A673 (cell line): ENCODE measurements at regions not wholly inside any gene's neighbourhood (a gene's known extent, or its start where the extent isn't known, plus 50 kb on each side); places are given as distances from the start of the nearest gene placed in this dataset.

Experiments used
- BruUV-seq: library from RNA; stranded (reverse); fragments of 400-500 nt; replicated peaks from 2 replicates; lab custom pipeline; 2021; lab: Mats Ljungman, UMichigan
- CTCF ChIA-PET: fragments of 300-600 bp; sonication (Branson Sonifier 250); formaldehyde crosslinking; loops from one replicate; lab custom pipeline; 2022; ENCODE audit warnings: antibody characterized with exemption; lab: Charles Lee
- POLR2A ChIA-PET: fragments of 300-600 bp; sonication (Branson Sonifier 250); formaldehyde crosslinking; loops from one replicate; lab custom pipeline; 2022; ENCODE audit warnings: antibody characterized with exemption; ENCODE audit not compliant: low non-redundant PET; lab: Charles Lee
- DNase-seq: peaks from one replicate; pipeline ENCODE4 v3.0.0-alpha.2; 2015; ENCODE audit warnings: low spot score
- H3K27ac ChIP-seq: fragments of 200-600 bp; sonication (generic); 2 replicates; pipeline ENCODE4 v1.5.1; 2016; ENCODE audit warnings: mixed run types, low read depth, mild to moderate bottlenecking, mixed read lengths, antibody characterized with exemption, low read length; ENCODE audit not compliant: poor library complexity, severe bottlenecking
- H3K27me3 ChIP-seq: fragments of 200-600 bp; sonication (generic); replicated peaks from 2 replicates; pipeline ENCODE4 v1.6.1; 2017; ENCODE audit warnings: mixed run types, low read depth, mild to moderate bottlenecking, mixed read lengths, antibody characterized with exemption, low read length; ENCODE audit not compliant: insufficient read depth, poor library complexity
- H3K36me3 ChIP-seq: fragments of 200-600 bp; sonication (generic); 2 replicates; pipeline ENCODE4 v1.6.1; 2016; ENCODE audit warnings: mixed run types, mild to moderate bottlenecking, mixed read lengths, antibody characterized with exemption, low read length; ENCODE audit not compliant: insufficient read depth, poor library complexity, severe bottlenecking
- H3K4me1 ChIP-seq: fragments of 200-600 bp; sonication (generic); 2 replicates; pipeline ENCODE4 v1.6.1; 2017; ENCODE audit warnings: mixed run types, mild to moderate bottlenecking, mixed read lengths, antibody characterized with exemption, low read length; ENCODE audit not compliant: insufficient read depth, poor library complexity, severe bottlenecking
- H3K4me3 ChIP-seq: fragments of 200-600 bp; sonication (generic); 2 replicates; pipeline ENCODE4 v1.5.1; 2016; ENCODE audit warnings: low read depth, mixed run types, mild to moderate bottlenecking, mixed read lengths, low read length; ENCODE audit not compliant: poor library complexity, severe bottlenecking
- H3K9me3 ChIP-seq: fragments of 200-600 bp; sonication (generic); 2 replicates; pipeline ENCODE4 v1.6.1; 2016; ENCODE audit warnings: mixed run types, low read depth, mild to moderate bottlenecking, mixed read lengths, antibody characterized with exemption, low read length; ENCODE audit not compliant: poor library complexity, severe bottlenecking
- CTCF ChIP-seq: fragments of 300-800, 200-600 bp; sonication (generic); conservative IDR thresholded peaks from 2 replicates; pipeline ENCODE4 v1.5.1; 2017; ENCODE audit warnings: low read depth, mild to moderate bottlenecking, antibody characterized with exemption, low read length, moderate library complexity, mixed read lengths
- EZH2 ChIP-seq: fragments of 200-600 bp; sonication (generic); IDR thresholded peaks from 2 replicates; pipeline ENCODE4 v1.6.1; 2017; ENCODE audit warnings: borderline replicate concordance, low read depth, mild to moderate bottlenecking, mixed read lengths, antibody characterized with exemption, low read length; ENCODE audit not compliant: poor library complexity, severe bottlenecking
- intact Hi-C: fragments of 100-400 bp; cut with micrococcal nuclease; formaldehyde crosslinking; loops from one replicate; pipeline ENCODE4 v1.10.0; 2022; ENCODE audit not compliant: unreplicated experiment

GRCh38 chr11:112631333-112631732 lies 329.9 kb upstream of the NCAM1 start:
- TF ChIP-seq EZH2 (no peak), CTCF (no peak)
- H3K4me3 ChIP-seq = no peak overlapping the region
- no peak overlapping the region for H3K27ac ChIP-seq
- no TSS peak for BruUV-seq
- no peaks in the 10 kb centered on the region for H3K9me3 ChIP-seq
- ChIA-PET CTCF (no interaction called here), POLR2A (no interaction called here)
- no peak for DNase-seq
- no peaks in the 10 kb centered on the region for H3K27me3 ChIP-seq
- intact Hi-C loops = no loop called here
- H3K36me3 ChIP-seq = no peaks in the 10 kb centered on the region
- H3K4me1 ChIP-seq = peaks cover 43% of the 10 kb centered on the region

GRCh38 chr11:112632866-112633505 lies 328.2 kb upstream of the NCAM1 start:
- H3K9me3 ChIP-seq = no peaks in the 10 kb centered on the region
- no peak for DNase-seq
- no peak for TF ChIP-seq CTCF
- TF ChIP-seq EZH2 = no peak
- H3K36me3 ChIP-seq = no peaks in the 10 kb centered on the region
- POLR2A ChIA-PET = no interaction called here
- intact Hi-C loops = no loop called here
- no TSS peak for BruUV-seq
- no peaks in the 10 kb centered on the region for H3K27me3 ChIP-seq
- peaks cover 43% of the 10 kb centered on the region for H3K4me1 ChIP-seq
- CTCF ChIA-PET = no interaction called here
- no peak overlapping the region for H3K27ac ChIP-seq
- no peak overlapping the region for H3K4me3 ChIP-seq

GRCh38 chr11:112634551-112634950 lies 326.7 kb upstream of the NCAM1 start:
- no TSS peak for BruUV-seq
- peaks cover 8% of the 10 kb centered on the region for H3K9me3 ChIP-seq
- H3K4me3 ChIP-seq = peak overlapping the region; percentile 8
- peak overlapping the region; percentile 68 for H3K27ac ChIP-seq
- intact Hi-C loops = loop anchor here (1.0 kb wide), 1 partner anchor 23 kb away; no protein-coding TSS in a partner anchor
- TF ChIP-seq EZH2 = no peak
- peak; percentile 20; the same call in 1 of the 2 replicates for TF ChIP-seq CTCF
- ChIA-PET POLR2A (no interaction called here), CTCF (interaction anchor here (1.2 kb wide), 1 partner anchor 46 kb away, joined by 5 read pairs; no protein-coding TSS in a partner anchor)
- H3K4me1 ChIP-seq = peaks cover 43% of the 10 kb centered on the region
- peak; percentile 96 for DNase-seq
- no peaks in the 10 kb centered on the region for H3K36me3 ChIP-seq
- no peaks in the 10 kb centered on the region for H3K27me3 ChIP-seq
